GM12891 (cell line): ENCODE measurements at regions not wholly inside any gene's neighbourhood (a gene's known extent, or its start where the extent isn't known, plus 50 kb on each side); places are given as distances from the start of the nearest gene placed in this dataset.

ENCODE experiments used
- PAX5 ChIP-seq: IDR thresholded peaks from 2 replicates; pipeline ENCODE4 v1.6.1; 2011; ENCODE audit warnings: low read length, moderate library complexity, mild to moderate bottlenecking; ENCODE audit not compliant: insufficient read depth, severe bottlenecking
- POLR2A ChIP-seq: IDR thresholded peaks from 2 replicates; pipeline ENCODE4 v1.6.1; 2011; ENCODE audit warnings: low read depth, low read length, control low read depth
- POLR2AphosphoS5 ChIP-seq: IDR thresholded peaks from 2 replicates; pipeline ENCODE4 v1.6.1; 2011; ENCODE audit warnings: low read depth, low read length, control low read depth
- SPI1 ChIP-seq: IDR thresholded peaks from 2 replicates; pipeline ENCODE4 v1.6.1; 2011; ENCODE audit warnings: low read depth, low read length, control low read depth
- TAF1 ChIP-seq: IDR thresholded peaks from 2 replicates; pipeline ENCODE4 v1.6.1; 2011; ENCODE audit warnings: low read depth, low read length, control low read depth

DNA sequence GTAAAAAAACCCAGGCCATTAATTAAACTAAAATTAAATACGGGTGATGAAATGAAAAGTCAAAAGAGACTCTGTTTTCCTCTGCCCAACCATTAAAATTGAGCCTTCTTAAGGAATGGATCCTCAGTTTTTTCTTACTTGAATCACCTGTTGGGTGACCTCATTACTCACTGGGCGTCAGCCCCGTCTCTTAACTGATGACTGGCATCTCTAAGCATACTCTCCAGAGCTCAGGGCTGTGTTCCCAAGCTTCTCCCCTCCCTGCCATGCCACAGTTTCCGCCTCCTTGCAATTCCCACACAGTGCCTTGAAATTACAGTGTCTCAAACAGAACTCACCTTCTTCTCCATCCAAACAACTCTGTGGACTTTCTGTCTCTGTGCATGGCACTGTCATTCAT is 421.1 kb upstream of the CELF4 start:
- TF ChIP-seq POLR2A, result no peak
- TF ChIP-seq POLR2AphosphoS5, result no peak
- TF ChIP-seq TAF1, result no peak
- no peak for TF ChIP-seq SPI1
- no peak for TF ChIP-seq PAX5
